GM12878 (cell line): ENCODE measurements at regions not wholly inside any gene's neighbourhood (a gene's known extent, or its start where the extent isn't known, plus 50 kb on each side); places are given as distances from the start of the nearest gene placed in this dataset.

Experiments used
- ATAC-seq: fragments of 200-7000 bp; cut with Tn5 transposase; 3 replicates; pipeline ENCODE4 v1.9.1; 2020; ENCODE audit warnings: mild to moderate bottlenecking, moderate library complexity
- BruUV-seq: library from RNA; stranded (reverse); fragments of 400-500 nt; replicated peaks from 2 replicates; lab custom pipeline; 2021; lab: Mats Ljungman, UMichigan
- CTCF ChIA-PET: fragments of 300-600 bp; sonication (Branson Sonifier 250); formaldehyde crosslinking; extraction: SDS; loops from one replicate; lab custom pipeline; 2021; ENCODE audit warnings: inconsistent platforms; lab: Yijun Ruan, JAX
- POLR2A ChIA-PET: fragments of 350-600 bp; formaldehyde crosslinking; extraction: SDS; loops from one replicate; lab custom pipeline; 2021; ENCODE audit warnings: inconsistent platforms; lab: Charles Lee
- RAD21 ChIA-PET: fragments of 300-600 bp; sonication (Branson Sonifier 250); formaldehyde crosslinking; loops from one replicate; lab custom pipeline; 2023; ENCODE audit warnings: antibody characterized with exemption; ENCODE audit not compliant: unreplicated experiment; lab: Charles Lee
- SMC1A ChIA-PET: fragments of 300-600 bp; sonication (Branson Sonifier 250); formaldehyde crosslinking; loops from one replicate; lab custom pipeline; 2023; ENCODE audit not compliant: unreplicated experiment, uncharacterized antibody; lab: Charles Lee
- DNase-seq: peaks from one replicate; pipeline ENCODE4 v3.0.0-alpha.2; 2011; ENCODE audit warnings: low read depth, low spot score
- FAIRE-seq: peaks from 3 replicates; lab custom pipeline; 2011; peaks lifted over from hg19 to GRCh38; lab: Jason Lieb, UNC
- H2AFZ ChIP-seq: 2 replicates; pipeline ENCODE4 v1.6.0; 2011; ENCODE audit warnings: low read depth, low read length, control low read depth; ENCODE audit not compliant: control insufficient read depth
- H3K27ac ChIP-seq: 2 replicates; pipeline ENCODE4 v1.5.1; 2011; ENCODE audit warnings: control low read depth; ENCODE audit not compliant: control insufficient read depth, insufficient read depth
- H3K27me3 ChIP-seq, 2 experiments: replicated peaks in 1 of 2; 2 replicates each; pipeline versions ENCODE4 v1.6.0 to v1.6.1; 2011; ENCODE audit warnings: low read length in 1 of 2; ENCODE audit not compliant: control insufficient read depth in 2 of 2, insufficient read depth in 2 of 2
- H3K36me3 ChIP-seq, 2 experiments: 2 replicates each; pipeline ENCODE4 v1.5.1; 2011; ENCODE audit warnings: low read length in 1 of 2; ENCODE audit not compliant: control insufficient read depth in 2 of 2, insufficient read depth in 2 of 2
- H3K4me1 ChIP-seq: 2 replicates; pipeline ENCODE4 v1.6.1; 2011; ENCODE audit warnings: mild to moderate bottlenecking, low read length, moderate library complexity, mixed read lengths; ENCODE audit not compliant: control insufficient read depth, insufficient read depth
- H3K4me2 ChIP-seq: 2 replicates; pipeline ENCODE4 v1.6.0; 2011; ENCODE audit warnings: control low read depth; ENCODE audit not compliant: control insufficient read depth, insufficient read depth
- H3K4me3 ChIP-seq: fragments of 200-600 bp; sonication (generic); 2 replicates; pipeline ENCODE4 v1.5.1; 2016
- H3K79me2 ChIP-seq: 2 replicates; pipeline ENCODE4 v1.6.0; 2011; ENCODE audit warnings: low read length; ENCODE audit not compliant: control insufficient read depth, insufficient read depth
- H3K9ac ChIP-seq: 2 replicates; pipeline ENCODE4 v1.8.0; 2011; ENCODE audit warnings: low read length, control low read depth, mixed read lengths; ENCODE audit not compliant: control insufficient read depth, insufficient read depth
- H3K9me3 ChIP-seq: replicated peaks from 3 replicates; pipeline ENCODE4 v1.5.1; 2011; ENCODE audit warnings: mild to moderate bottlenecking, low read length; ENCODE audit not compliant: control insufficient read depth, insufficient read depth
- H4K20me1 ChIP-seq: 2 replicates; pipeline ENCODE4 v1.6.0; 2011; ENCODE audit not compliant: control insufficient read depth, insufficient read depth
- BACH1 ChIP-seq: fragments of 450-650 bp; IDR thresholded peaks from 2 replicates; pipeline ENCODE4 v1.6.1; 2017; ENCODE audit warnings: mild to moderate bottlenecking, borderline replicate concordance
- CHD1 ChIP-seq: IDR thresholded peaks from 2 replicates; pipeline ENCODE4 v1.6.1; 2012; ENCODE audit warnings: low read depth, low read length, improper control_type of control experiment
- EGR1 ChIP-seq, 2 experiments: IDR thresholded peaks; 1 replicate in 1 of 2; 2 replicates in 1 of 2; pipeline ENCODE4 v1.6.1; 2011 to 2012; ENCODE audit warnings: low read depth in 2 of 2, low read length in 2 of 2, borderline replicate concordance in 1 of 2, mild to moderate bottlenecking in 1 of 2, moderate library complexity in 1 of 2
- ETV6 ChIP-seq, 2 experiments: fragments of 450-650 bp in 1 of 2; IDR thresholded peaks in 1 of 2; conservative IDR thresholded peaks in 1 of 2; 2 replicates each; pipeline ENCODE4 v1.6.1; 2014; ENCODE audit warnings: antibody characterized with exemption in 1 of 2, borderline replicate concordance in 1 of 2, low read depth in 1 of 2, mild to moderate bottlenecking in 1 of 2, moderate library complexity in 1 of 2
- GABPA ChIP-seq: IDR thresholded peaks from 2 replicates; pipeline ENCODE4 v1.6.1; 2014; ENCODE audit warnings: antibody characterized with exemption, low read depth, mild to moderate bottlenecking, inconsistent platforms
- HDGF ChIP-seq: fragments of 450-650 bp; IDR thresholded peaks from 2 replicates; pipeline ENCODE4 v1.6.1; 2016; ENCODE audit warnings: antibody characterized with exemption
- JUNB ChIP-seq: IDR thresholded peaks from 2 replicates; pipeline ENCODE4 v1.6.1; 2016; ENCODE audit warnings: antibody characterized with exemption, mild to moderate bottlenecking
- LARP7 ChIP-seq: fragments of 450-650 bp; IDR thresholded peaks from 2 replicates; pipeline ENCODE4 v1.6.1; 2017; ENCODE audit warnings: mild to moderate bottlenecking
- MEF2A ChIP-seq: IDR thresholded peaks from 2 replicates; pipeline ENCODE4 v1.6.1; 2011; ENCODE audit warnings: low read depth, mild to moderate bottlenecking, low read length, moderate library complexity; ENCODE audit not compliant: insufficient read depth
- NFYA ChIP-seq: IDR thresholded peaks from 2 replicates; pipeline ENCODE4 v1.6.1; 2011; ENCODE audit warnings: low read depth, mild to moderate bottlenecking, low read length, improper control_type of control experiment, borderline replicate concordance
- NFYB ChIP-seq: IDR thresholded peaks from 2 replicates; pipeline ENCODE4 v1.6.1; 2011; ENCODE audit warnings: low read depth, mild to moderate bottlenecking, low read length, improper control_type of control experiment, moderate library complexity; ENCODE audit not compliant: insufficient read depth
- NRF1 ChIP-seq: conservative IDR thresholded peaks from 2 replicates; pipeline ENCODE4 v1.6.1; 2011; ENCODE audit warnings: mild to moderate bottlenecking, low read depth, low read length, improper control_type of control experiment
- RELA ChIP-seq: fragments of 450-650 bp; IDR thresholded peaks from 2 replicates; pipeline ENCODE4 v1.8.0; 2014; ENCODE audit warnings: borderline replicate concordance; ENCODE audit not compliant: partially characterized antibody
- SMARCA5 ChIP-seq: fragments of 450-650 bp; IDR thresholded peaks from 2 replicates; pipeline ENCODE4 v1.6.1; 2017; ENCODE audit warnings: mild to moderate bottlenecking
- TARDBP ChIP-seq: IDR thresholded peaks from 2 replicates; pipeline ENCODE4 v1.6.1; 2016; ENCODE audit warnings: borderline replicate concordance
- WGBS: methylation state at CpG from one replicate; pipeline ENCODE4 v1.1.6; 2016; ENCODE audit warnings: low lambda C conversion rate; ENCODE audit not compliant: insufficient replicate concordance, insufficient coverage; ENCODE audit errors: missing lambda C conversion rate; 5-methylcytosine and 5-hydroxymethylcytosine counted together
- in situ Hi-C: fragments of 300-500 bp; cut with MboI; formaldehyde crosslinking; loops from 9 replicates; pipeline ENCODE4 v1.14.3; 2018; ENCODE audit warnings: mixed read lengths
- intact Hi-C: fragments of 100-400 bp; cut with micrococcal nuclease; formaldehyde crosslinking; loops from one replicate; pipeline ENCODE4 v1.14.2; 2022; ENCODE audit not compliant: unreplicated experiment
- TF ChIP-seq, protein P1 (sequence below): IDR thresholded peaks from 2 replicates; pipeline ENCODE4 v1.6.1; 2012; ENCODE audit warnings: low read length, inconsistent platforms
- TF ChIP-seq, protein P2 (sequence below): fragments of 450-650 bp; IDR thresholded peaks from 2 replicates; pipeline ENCODE4 v1.6.1; 2017; ENCODE audit warnings: mild to moderate bottlenecking
- TF ChIP-seq, protein P3 (sequence below): IDR thresholded peaks from 2 replicates; pipeline ENCODE4 v1.6.1; 2012; ENCODE audit warnings: low read depth, low read length, improper control_type of control experiment

DNA sequence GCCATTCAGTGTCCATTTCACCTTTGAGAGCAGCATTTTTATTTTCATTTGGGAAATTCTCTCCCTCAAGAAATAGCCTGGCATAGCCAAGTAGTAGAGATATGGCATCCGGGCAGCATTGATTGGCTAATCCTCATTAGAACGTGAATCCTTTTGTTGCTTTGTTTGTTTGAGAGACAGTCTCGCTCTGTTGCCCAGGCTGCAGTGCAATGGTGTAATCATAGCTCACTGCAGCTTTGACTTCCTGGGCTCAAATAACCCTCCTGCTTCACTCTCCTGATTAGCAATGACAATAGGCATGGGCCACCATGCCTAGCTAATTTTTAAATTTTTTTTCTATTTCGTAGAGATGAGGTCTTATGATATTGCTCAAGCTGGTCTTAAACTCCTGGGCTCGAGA, 1174.9 kb upstream of the AUTS2 start:
- DNase-seq (no peak), FAIRE-seq (no peak), ATAC-seq (no peak)
- Histone ChIP-seq H3K9ac (no peak overlapping the region), H3K27me3 (no peaks in the 10 kb centered on the region), H3K9me3 (no peaks in the 10 kb centered on the region), H3K36me3 (no peaks in the 10 kb centered on the region), H4K20me1 (no peaks in the 10 kb centered on the region), H2AFZ (no peak overlapping the region), H3K27ac (no peak overlapping the region), H3K4me1 (no peaks in the 10 kb centered on the region), H3K79me2 (no peaks in the 10 kb centered on the region), H3K4me3 (no peak overlapping the region), H3K4me2 (no peak overlapping the region)
- intact Hi-C loops: no loop called here
- ChIA-PET POLR2A (no interaction called here), RAD21 (no interaction called here), SMC1A (no interaction called here), CTCF (no interaction called here)
- TF ChIP-seq BACH1: no peak
- TF ChIP-seq CHD1: no peak
- TF ChIP-seq NFYB: no peak
- TF ChIP-seq, protein P1, sequence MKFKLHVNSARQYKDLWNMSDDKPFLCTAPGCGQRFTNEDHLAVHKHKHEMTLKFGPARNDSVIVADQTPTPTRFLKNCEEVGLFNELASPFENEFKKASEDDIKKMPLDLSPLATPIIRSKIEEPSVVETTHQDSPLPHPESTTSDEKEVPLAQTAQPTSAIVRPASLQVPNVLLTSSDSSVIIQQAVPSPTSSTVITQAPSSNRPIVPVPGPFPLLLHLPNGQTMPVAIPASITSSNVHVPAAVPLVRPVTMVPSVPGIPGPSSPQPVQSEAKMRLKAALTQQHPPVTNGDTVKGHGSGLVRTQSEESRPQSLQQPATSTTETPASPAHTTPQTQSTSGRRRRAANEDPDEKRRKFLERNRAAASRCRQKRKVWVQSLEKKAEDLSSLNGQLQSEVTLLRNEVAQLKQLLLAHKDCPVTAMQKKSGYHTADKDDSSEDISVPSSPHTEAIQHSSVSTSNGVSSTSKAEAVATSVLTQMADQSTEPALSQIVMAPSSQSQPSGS: no peak
- TF ChIP-seq JUNB: no peak
- no peak for TF ChIP-seq TARDBP
- TF ChIP-seq, protein P2, sequence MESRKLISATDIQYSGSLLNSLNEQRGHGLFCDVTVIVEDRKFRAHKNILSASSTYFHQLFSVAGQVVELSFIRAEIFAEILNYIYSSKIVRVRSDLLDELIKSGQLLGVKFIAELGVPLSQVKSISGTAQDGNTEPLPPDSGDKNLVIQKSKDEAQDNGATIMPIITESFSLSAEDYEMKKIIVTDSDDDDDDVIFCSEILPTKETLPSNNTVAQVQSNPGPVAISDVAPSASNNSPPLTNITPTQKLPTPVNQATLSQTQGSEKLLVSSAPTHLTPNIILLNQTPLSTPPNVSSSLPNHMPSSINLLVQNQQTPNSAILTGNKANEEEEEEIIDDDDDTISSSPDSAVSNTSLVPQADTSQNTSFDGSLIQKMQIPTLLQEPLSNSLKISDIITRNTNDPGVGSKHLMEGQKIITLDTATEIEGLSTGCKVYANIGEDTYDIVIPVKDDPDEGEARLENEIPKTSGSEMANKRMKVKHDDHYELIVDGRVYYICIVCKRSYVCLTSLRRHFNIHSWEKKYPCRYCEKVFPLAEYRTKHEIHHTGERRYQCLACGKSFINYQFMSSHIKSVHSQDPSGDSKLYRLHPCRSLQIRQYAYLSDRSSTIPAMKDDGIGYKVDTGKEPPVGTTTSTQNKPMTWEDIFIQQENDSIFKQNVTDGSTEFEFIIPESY: no peak
- TF ChIP-seq, protein P3, sequence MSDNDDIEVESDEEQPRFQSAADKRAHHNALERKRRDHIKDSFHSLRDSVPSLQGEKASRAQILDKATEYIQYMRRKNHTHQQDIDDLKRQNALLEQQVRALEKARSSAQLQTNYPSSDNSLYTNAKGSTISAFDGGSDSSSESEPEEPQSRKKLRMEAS: no peak
- no peak for TF ChIP-seq SMARCA5
- TF ChIP-seq GABPA: no peak
- TF ChIP-seq ETV6 (conservative IDR thresholded peaks at IDR 0.05 in 1 of 2, IDR thresholded peaks at IDR 0.05 in 1 of 2; ENCODE audit: borderline replicate concordance in 1 of 2, low read depth in 1 of 2): no peak
- TF ChIP-seq NFYA: no peak
- TF ChIP-seq MEF2A: no peak
- no peak for TF ChIP-seq RELA
- TF ChIP-seq NRF1: no peak
- no peak for TF ChIP-seq HDGF
- TF ChIP-seq LARP7: no peak
- TF ChIP-seq EGR1 (IDR thresholded peaks at IDR 0.05; ENCODE audit: borderline replicate concordance in 1 of 2, low read depth in 2 of 2, low read length in 2 of 2): no peak
- no TSS peak for BruUV-seq
- 3% methylated on average over 5 of the region's 5 CpGs for WGBS
- in situ Hi-C loops: no loop called here
